Myocyte (in vitro differentiated cells): ENCODE measurements at regions not wholly inside any gene's neighbourhood (a gene's known extent, or its start where the extent isn't known, plus 50 kb on each side); places are given as distances from the start of the nearest gene placed in this dataset.
"Not testable (repeated sequence)": the region's sequence is repeated elsewhere in the genome, so short reads cannot be mapped to it uniquely, and the experiment has no call there.

Experiments
- DNase-seq: peaks from one replicate; pipeline ENCODE4 v3.0.0-alpha.2; 2012; ENCODE audit warnings: low read depth

DNA sequence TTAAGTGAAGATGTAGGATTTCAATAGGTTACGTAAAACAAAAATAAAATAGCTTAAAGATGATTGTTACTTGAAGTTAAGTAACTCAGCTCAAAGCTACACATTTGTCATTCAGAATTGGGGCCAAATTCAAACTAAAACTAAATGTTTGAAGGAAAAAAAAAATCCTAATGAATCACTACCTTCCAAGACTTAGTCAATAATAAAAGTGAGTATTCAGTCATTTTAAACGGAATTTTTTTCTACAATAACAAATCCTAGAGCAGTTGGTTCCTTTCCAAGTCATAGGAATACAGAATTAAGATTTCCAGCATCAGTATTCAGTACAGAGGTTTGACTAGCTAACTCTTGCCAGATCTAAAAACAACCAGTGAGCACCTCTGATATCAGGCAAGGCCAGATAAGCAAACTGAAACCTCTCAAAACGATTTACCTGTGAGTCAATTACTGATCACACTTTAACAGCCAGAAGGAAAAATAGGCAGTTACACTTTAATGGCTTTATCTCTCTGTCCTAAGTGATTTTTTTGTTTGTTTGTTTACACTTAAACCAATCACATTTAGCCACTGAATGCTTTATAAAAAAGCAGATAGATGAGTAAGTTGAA, 669.8 kb upstream of the ANKRD30A start:
- DNase-seq, result no peak

- DNase-seq, result no peak
Observed at GRCh38 chr10:36452851-36453250, 672.5 kb upstream of the ANKRD30A start.

GRCh38 chr10:36451391-36451970, 673.9 kb upstream of the ANKRD30A start:
- DNase-seq, result no peak

- DNase-seq, result peak; percentile 47
Observed at GRCh38 chr10:36450380-36450779, 675.0 kb upstream of the ANKRD30A start.

- DNase-seq, result no peak
Observed at GRCh38 chr10:36448760-36449691, 676.4 kb upstream of the ANKRD30A start.

- no peak for DNase-seq
Observed at GRCh38 chr10:36446881-36447280, 678.5 kb upstream of the ANKRD30A start.

DNA sequence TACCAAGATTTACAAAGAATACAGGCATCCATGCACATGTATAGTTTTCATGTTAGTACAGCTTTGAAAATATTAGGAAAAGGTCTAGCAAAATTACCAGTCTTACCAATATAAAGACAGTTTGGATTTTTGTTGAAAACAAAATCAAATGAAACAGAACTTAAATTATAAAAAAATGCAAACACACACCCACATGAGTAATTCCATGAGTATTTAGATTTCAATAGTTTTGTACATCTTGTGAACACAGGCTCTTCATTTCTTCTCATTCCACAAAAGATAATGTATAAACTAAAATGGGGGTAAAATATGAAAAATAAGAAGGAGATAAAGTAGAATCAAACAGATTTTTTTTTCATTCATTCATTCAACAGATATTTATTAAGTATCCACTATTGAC, 682.2 kb upstream of the ANKRD30A start:
- DNase-seq, result no peak

- DNase-seq, result no peak
Observed at GRCh38 chr10:36441557-36441956, 683.8 kb upstream of the ANKRD30A start.

DNA sequence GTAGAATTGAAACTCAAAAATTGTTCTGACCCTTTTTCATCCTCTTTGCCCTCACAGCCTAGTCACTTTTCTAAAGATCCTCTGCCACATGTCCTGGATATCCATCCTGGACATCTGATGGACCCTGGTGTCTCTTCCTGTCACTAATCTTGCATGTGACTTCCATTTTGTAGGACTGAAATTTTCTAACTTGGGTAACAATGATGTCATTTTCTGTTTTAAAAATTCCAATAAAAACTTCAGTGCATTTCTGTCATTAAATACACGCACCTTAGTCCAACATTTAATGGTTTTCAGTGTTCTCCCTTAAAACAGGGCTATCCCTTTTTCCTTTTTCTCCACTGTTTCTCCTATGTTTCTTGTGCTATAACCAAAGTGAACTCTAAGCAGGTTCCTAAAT, 684.9 kb upstream of the ANKRD30A start:
- DNase-seq, result no peak

DNA sequence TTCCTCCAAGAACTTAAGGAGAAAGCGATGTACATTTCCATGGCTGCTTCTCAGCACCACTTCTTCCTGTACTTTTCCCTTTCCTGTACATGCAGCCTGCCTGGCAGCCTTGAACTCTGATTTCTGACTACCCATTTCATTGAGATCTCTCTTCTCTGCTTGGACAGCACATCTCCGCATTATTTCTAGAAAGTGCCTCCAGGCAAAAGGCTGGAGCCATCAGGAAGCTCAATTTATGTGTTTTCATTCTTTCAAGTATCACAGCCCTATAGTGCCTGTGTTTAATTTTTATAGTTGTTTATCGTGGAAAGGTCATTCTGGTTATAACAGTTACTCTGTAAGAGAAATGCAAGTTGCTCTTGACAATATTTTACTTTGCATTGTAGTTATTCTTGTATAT, 688.0 kb upstream of the ANKRD30A start:
- no peak for DNase-seq

DNA sequence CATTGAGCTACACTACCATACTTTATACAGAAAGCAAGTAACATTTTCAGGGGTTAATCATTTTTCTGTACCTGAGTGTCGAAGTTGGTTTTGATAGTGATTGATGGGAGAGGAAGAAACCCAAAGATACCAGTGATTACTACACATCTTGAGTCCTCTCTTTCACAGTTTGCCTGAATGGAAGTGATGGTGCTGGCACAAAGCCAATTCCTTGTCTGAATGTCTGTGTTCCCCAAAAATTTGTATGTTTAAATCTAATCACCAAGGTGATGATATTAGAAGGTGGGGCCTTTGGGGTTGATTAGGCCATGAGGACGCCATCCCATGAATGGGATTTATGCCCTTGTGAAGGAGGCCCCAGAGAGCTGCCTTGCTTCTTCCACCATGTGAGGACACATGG, 696.9 kb upstream of the ANKRD30A start:
- no peak for DNase-seq

- no peak for DNase-seq
Observed at GRCh38 chr10:36425131-36425797, 700.1 kb upstream of the ANKRD30A start.

DNA sequence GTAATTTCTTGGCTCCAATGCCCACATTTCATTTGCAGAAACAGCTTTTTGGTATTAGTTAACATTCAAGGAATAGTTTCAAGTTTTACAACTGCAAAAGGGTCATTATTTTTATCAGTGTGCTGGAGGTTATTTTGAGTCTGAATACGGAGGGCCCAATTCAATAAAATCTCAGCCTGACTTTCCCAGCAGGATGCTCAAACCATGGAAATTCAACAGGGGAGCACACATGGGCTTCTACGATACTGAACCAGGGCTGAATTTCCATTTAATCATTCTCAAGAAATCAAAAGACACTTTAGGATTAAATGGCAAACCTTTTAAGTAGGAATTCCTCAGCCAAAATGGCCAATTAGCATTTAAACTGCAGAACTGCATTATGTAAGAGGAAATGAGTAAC, 700.9 kb upstream of the ANKRD30A start:
- no peak for DNase-seq

GRCh38 chr10:36423821-36424248, 701.6 kb upstream of the ANKRD30A start:
- DNase-seq, result no peak

DNA sequence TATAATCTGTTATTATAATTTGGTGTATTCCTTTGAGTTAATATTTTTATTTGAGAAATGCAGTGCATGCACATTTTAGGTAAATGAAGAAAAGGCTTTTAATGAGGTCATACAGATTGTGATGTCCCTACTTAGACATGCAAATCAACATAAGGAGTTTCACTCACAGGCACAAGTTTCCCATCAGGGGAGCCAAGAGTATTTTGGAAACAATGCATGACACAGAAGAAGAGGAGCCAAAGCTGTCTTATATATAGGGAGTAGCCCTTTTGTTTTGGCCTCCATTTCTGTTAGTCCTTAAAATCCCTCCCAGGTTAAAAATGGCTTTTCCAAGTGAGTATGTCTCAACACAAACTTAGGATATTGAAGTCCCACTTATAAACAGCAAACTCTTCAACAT, 703.4 kb upstream of the ANKRD30A start:
- no peak for DNase-seq

DNA sequence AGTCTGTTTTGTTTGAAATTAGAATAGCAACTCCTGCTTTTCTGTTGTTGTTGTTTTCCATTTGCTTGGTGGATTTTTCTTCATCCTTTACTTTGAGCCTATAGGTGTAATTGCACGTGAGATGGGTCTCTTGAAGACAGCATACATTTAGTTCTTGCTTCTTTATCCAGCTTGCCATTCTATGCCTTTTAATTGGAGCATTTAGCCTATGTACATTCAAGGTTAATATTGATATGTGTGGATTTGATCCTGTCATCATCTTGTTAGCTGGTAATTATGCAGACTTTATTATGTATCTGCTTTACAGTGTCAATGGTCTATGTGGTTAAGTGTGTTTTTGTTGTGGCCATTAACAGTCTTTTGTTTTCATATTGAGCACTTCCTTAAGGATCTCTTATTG, 708.9 kb upstream of the ANKRD30A start:
- DNase-seq, result no peak

GRCh38 chr10:36412942-36413341, 712.5 kb upstream of the ANKRD30A start:
- DNase-seq, result no peak

DNA sequence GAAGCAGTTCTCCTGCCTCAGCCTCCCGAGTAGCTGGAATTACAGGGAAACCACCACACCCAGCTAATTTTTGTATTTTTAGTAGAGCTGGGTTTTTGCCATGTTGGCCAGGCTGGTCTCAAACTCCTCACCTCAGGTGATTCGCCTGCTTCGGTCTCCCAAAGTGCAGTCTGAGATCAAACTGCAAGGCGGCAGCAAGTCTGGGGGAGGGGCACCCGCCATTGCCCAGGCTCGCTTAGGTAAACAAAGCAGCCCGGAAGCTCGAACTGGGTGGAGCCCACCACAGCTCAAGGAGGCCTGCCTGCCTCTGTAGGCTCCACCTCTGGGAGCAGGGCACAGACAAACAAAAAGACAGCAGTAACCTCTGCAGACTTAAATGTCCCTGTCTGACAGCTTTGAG, 725.2 kb upstream of the ANKRD30A start:
- DNase-seq, result not testable (repeated sequence)

DNA sequence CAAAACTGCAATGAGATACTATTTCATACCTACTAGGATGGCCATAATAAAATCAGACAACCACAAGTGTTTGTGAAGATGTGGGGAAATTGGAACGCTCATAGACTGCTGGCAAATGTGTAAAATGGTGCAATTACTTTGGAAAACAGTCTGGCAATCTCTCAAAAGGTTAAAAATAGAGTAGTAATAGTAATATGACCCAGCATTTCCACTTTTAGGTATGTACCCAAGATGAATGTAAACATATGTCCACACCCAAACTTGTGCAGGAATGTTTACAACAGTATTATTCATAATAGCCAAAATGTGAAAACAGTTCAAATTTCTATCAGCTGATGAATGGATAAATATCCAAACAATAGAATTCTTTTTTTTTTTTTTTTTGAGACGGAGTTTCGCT, 731.6 kb upstream of the ANKRD30A start:
- DNase-seq, result no peak

DNA sequence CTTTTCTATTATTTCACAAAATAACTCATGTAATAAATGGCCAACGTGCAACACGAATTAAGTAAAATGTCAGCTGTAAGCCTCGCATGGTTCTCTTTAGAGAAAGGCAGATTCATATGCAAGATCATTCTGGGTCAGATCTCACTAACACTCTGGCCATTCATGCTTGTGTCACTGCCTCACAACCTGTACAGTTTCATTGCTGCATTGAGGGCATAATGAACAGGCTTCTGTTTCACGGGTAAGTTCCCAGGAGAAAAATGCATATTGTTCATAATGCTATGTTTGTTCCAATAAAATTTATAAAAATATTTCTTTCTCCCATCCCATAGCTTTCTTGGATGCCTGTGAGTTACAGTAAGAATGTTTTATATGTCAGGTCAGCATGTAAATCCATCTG, 734.0 kb upstream of the ANKRD30A start:
- no peak for DNase-seq

DNA sequence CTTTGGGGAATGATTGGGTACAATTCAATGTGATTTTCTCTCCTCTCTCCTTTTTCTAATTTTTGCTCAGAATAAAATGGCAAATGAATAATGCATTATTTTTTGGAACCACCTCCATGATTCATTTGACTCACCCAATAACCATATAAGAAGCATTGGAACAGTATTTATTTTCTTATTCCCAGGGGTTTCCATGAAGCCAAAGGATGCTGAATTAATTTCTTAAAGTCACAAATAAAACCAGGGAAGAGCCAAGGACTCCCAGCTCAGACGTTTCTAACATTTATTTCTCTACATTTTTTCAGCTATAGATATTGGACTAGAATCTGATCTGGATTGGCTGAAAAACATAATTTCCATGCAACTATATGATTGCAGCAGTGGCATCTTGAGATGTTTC, 735.2 kb upstream of the ANKRD30A start:
- DNase-seq, result no peak

GRCh38 chr10:36388166-36388565, 737.2 kb upstream of the ANKRD30A start:
- no peak for DNase-seq
